NCI-H1105 treated with DMSO at 0.1 percent for 48 hours (cell line): ENCODE measurements at regions not wholly inside any gene's neighbourhood (a gene's known extent, or its start where the extent isn't known, plus 50 kb on each side); places are given as distances from the start of the nearest gene placed in this dataset.
A peak's percentile ranks its signal among the peaks of the same experiment; 100 is the strongest.
"Not testable (repeated sequence)": the region's sequence is repeated elsewhere in the genome, so short reads cannot be mapped to it uniquely, and the experiment has no call there.

Experiments
- DNase-seq: peaks from one replicate; lab custom pipeline; 2025; lab: John Stamatoyannopoulos, UW

- DNase-seq = no peak
Observed at GRCh38 chr14:76699939-76700590, 61.2 kb upstream of the VASH1 start.

GRCh38 chr14:76701436-76701835 lies 59.8 kb upstream of the VASH1 start:
- no peak for DNase-seq

GRCh38 chr14:76701981-76702380 lies 59.3 kb upstream of the VASH1 start:
- DNase-seq = no peak

- DNase-seq = no peak
Observed at GRCh38 chr14:76705214-76705613, 56.1 kb upstream of the VASH1 start.

- not testable (repeated sequence) for DNase-seq
Observed at GRCh38 chr14:76706207-76706606, 55.1 kb upstream of the VASH1 start.

GRCh38 chr14:76706811-76707210 lies 54.5 kb upstream of the VASH1 start:
- DNase-seq = no peak

- DNase-seq = no peak
Observed at GRCh38 chr14:76708028-76708427, 53.2 kb upstream of the VASH1 start.

- no peak for DNase-seq
Observed at GRCh38 chr14:76708771-76709170, 52.5 kb upstream of the VASH1 start.

- peak; percentile 74 for DNase-seq
Observed at GRCh38 chr14:76710056-76711010, 50.9 kb upstream of the VASH1 start.
